Keratinocyte (primary cell): ENCODE measurements at regions not wholly inside any gene's neighbourhood (a gene's known extent, or its start where the extent isn't known, plus 50 kb on each side); places are given as distances from the start of the nearest gene placed in this dataset.

Experiments used
- DNase-seq: peaks from one replicate; pipeline ENCODE4 v3.0.0-alpha.2; 2011; ENCODE audit warnings: low read depth, missing footprints, low spot score
- FAIRE-seq: peaks from 2 replicates; lab custom pipeline; 2011; peaks lifted over from hg19 to GRCh38; lab: Jason Lieb, UNC
- H2AFZ ChIP-seq: 2 replicates; pipeline ENCODE4 v1.6.0; 2012; ENCODE audit warnings: low read length, control low read depth, inconsistent platforms; ENCODE audit not compliant: control insufficient read depth
- H3K27ac ChIP-seq: 2 replicates; pipeline ENCODE4 v1.5.1; 2011; ENCODE audit warnings: low read length; ENCODE audit not compliant: control insufficient read depth, insufficient read depth
- H3K27me3 ChIP-seq: 3 replicates; pipeline ENCODE4 v1.6.0; 2011; ENCODE audit warnings: low read length; ENCODE audit not compliant: control insufficient read depth, insufficient read depth; ENCODE audit errors: extremely low read depth
- H3K36me3 ChIP-seq, 2 experiments: 2 replicates in 1 of 2; 3 replicates in 1 of 2; pipeline ENCODE4 v1.5.1; 2011; ENCODE audit warnings: low read length in 2 of 2, mild to moderate bottlenecking in 1 of 2; ENCODE audit not compliant: control insufficient read depth in 2 of 2, insufficient read depth in 2 of 2; ENCODE audit errors: extremely low read depth in 1 of 2
- H3K4me1 ChIP-seq: 3 replicates; pipeline ENCODE4 v1.5.1; 2011; ENCODE audit warnings: low read length; ENCODE audit not compliant: control insufficient read depth, insufficient read depth; ENCODE audit errors: extremely low read depth
- H3K4me2 ChIP-seq: 3 replicates; pipeline ENCODE4 v1.6.0; 2011; ENCODE audit warnings: low read depth, low read length; ENCODE audit not compliant: control insufficient read depth, insufficient read depth; ENCODE audit errors: extremely low read depth
- H3K4me3 ChIP-seq, 3 experiments: fragments of 200-600 bp in 1 of 3; sonication (generic) in 1 of 3; 2 replicates in 2 of 3; 3 replicates in 1 of 3; pipeline ENCODE4 v1.5.1; 2011 to 2016; ENCODE audit warnings: low read length in 3 of 3, mild to moderate bottlenecking in 3 of 3, control low read depth in 2 of 3, inconsistent platforms in 1 of 3, low read depth in 1 of 3, mixed read lengths in 1 of 3, mixed run types in 1 of 3, moderate library complexity in 1 of 3; ENCODE audit not compliant: control insufficient read depth in 2 of 3, insufficient read depth in 2 of 3; ENCODE audit errors: extremely low read depth in 1 of 3
- H3K79me2 ChIP-seq: 2 replicates; pipeline ENCODE4 v1.6.0; 2012; ENCODE audit warnings: low read length; ENCODE audit not compliant: control insufficient read depth, insufficient read depth
- H3K9ac ChIP-seq: 3 replicates; pipeline ENCODE4 v1.6.0; 2011; ENCODE audit warnings: low read length; ENCODE audit not compliant: control insufficient read depth, insufficient read depth; ENCODE audit errors: extremely low read depth
- H3K9me1 ChIP-seq: 3 replicates; pipeline ENCODE4 v1.6.0; 2011; ENCODE audit warnings: low read length; ENCODE audit not compliant: control insufficient read depth, insufficient read depth; ENCODE audit errors: extremely low read depth
- H3K9me3 ChIP-seq: 2 replicates; pipeline ENCODE4 v1.5.1; 2012; ENCODE audit warnings: low read depth, low read length; ENCODE audit not compliant: control insufficient read depth
- H4K20me1 ChIP-seq: 3 replicates; pipeline ENCODE4 v1.6.0; 2011; ENCODE audit warnings: low read length; ENCODE audit not compliant: control insufficient read depth, insufficient read depth; ENCODE audit errors: extremely low read depth
- EZH2 ChIP-seq: IDR thresholded peaks from one replicate; pipeline ENCODE4 v1.6.1; 2012; ENCODE audit warnings: inconsistent platforms, mild to moderate bottlenecking, low read length, moderate library complexity
- dilution Hi-C: fragments of 300-500 bp; cut with MboI; formaldehyde crosslinking; loops from one replicate; pipeline ENCODE4 v1.7.0; 2020; ENCODE audit warnings: low sequenced_read_pairs; ENCODE audit not compliant: extremely low pct_ligation_motif_present
- TF ChIP-seq, protein P1 (sequence below), 3 experiments: IDR thresholded peaks in 1 of 3; conservative IDR thresholded peaks in 1 of 3; optimal IDR thresholded peaks in 1 of 3; 2 replicates in 2 of 3; 3 replicates in 1 of 3; pipeline versions ENCODE3 to v1.5.1; 2011; ENCODE audit warnings: low read length in 3 of 3, mild to moderate bottlenecking in 3 of 3, moderate library complexity in 2 of 3, control low read depth in 1 of 3, inconsistent platforms in 1 of 3; ENCODE audit not compliant: insufficient read depth in 2 of 3; ENCODE audit errors: extremely low read depth in 1 of 3

DNA sequence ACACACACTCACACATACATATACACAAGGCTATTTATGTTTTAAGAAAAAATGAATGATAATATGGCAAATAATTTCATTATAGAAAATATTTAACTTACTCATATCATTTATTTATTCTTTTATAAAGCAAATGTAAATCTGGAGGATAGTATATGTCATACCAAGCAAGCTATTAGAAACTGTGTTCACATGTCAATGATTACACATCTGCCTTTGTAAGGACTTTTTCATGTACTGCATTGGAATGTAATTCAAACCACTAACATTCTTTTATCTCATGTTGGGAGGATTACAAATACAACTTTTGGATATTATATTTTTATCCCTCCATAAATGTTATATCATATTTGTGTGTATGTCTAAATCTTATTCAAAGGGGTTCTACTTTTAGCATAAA, 1887.4 kb downstream of the NCAM2 start:
- Histone ChIP-seq H3K4me3 (no peak overlapping the region), H3K4me1 (no peaks in the 10 kb centered on the region), H3K9me1 (no peaks in the 10 kb centered on the region), H3K27me3 (no peaks in the 10 kb centered on the region), H3K27ac (no peak overlapping the region), H3K9me3 (no peaks in the 10 kb centered on the region), H2AFZ (no peak overlapping the region), H3K9ac (no peak overlapping the region), H4K20me1 (no peaks in the 10 kb centered on the region), H3K36me3 (no peaks in the 10 kb centered on the region), H3K4me2 (no peak overlapping the region), H3K79me2 (no peaks in the 10 kb centered on the region)
- no peak for FAIRE-seq
- dilution Hi-C loops = no loop called here
- no peak for TF ChIP-seq EZH2
- TF ChIP-seq, protein P1, sequence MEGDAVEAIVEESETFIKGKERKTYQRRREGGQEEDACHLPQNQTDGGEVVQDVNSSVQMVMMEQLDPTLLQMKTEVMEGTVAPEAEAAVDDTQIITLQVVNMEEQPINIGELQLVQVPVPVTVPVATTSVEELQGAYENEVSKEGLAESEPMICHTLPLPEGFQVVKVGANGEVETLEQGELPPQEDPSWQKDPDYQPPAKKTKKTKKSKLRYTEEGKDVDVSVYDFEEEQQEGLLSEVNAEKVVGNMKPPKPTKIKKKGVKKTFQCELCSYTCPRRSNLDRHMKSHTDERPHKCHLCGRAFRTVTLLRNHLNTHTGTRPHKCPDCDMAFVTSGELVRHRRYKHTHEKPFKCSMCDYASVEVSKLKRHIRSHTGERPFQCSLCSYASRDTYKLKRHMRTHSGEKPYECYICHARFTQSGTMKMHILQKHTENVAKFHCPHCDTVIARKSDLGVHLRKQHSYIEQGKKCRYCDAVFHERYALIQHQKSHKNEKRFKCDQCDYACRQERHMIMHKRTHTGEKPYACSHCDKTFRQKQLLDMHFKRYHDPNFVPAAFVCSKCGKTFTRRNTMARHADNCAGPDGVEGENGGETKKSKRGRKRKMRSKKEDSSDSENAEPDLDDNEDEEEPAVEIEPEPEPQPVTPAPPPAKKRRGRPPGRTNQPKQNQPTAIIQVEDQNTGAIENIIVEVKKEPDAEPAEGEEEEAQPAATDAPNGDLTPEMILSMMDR (optimal IDR thresholded peaks at IDR 0.05 in 1 of 3, IDR thresholded peaks at IDR 0.05 in 1 of 3, conservative IDR thresholded peaks at IDR 0.05 in 1 of 3; ENCODE audit: extremely low read depth in 1 of 3, insufficient read depth in 2 of 3, low read length in 3 of 3) = no peak
- DNase-seq = no peak

DNA sequence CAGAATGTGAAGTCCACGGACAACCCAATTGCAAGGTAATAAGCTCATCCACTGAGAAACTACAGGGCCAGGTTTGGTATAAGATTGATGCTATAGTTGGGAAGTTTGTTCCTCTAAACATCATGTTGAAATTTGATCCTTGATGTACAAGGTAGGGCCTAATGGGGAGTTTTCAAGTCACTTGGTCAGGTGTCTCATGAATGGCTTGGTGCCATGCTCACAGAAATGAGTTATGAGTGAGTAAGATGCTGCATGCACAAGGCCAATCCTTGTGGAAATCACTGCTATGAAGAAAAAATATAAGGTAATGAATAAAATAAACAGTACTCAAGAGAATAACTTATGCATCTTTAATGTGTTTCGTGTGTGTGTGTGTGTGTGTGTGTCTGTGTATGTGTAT, 1891.2 kb downstream of the NCAM2 start:
- H3K27ac ChIP-seq = no peak overlapping the region
- H3K4me2 ChIP-seq = no peak overlapping the region
- dilution Hi-C loops = no loop called here
- TF ChIP-seq, protein P1 (optimal IDR thresholded peaks at IDR 0.05 in 1 of 3, IDR thresholded peaks at IDR 0.05 in 1 of 3, conservative IDR thresholded peaks at IDR 0.05 in 1 of 3; ENCODE audit: extremely low read depth in 1 of 3, insufficient read depth in 2 of 3, low read length in 3 of 3) = no peak
- TF ChIP-seq EZH2 = no peak
- no peaks in the 10 kb centered on the region for H3K9me1 ChIP-seq
- no peaks in the 10 kb centered on the region for H3K79me2 ChIP-seq
- peaks cover 2% of the 10 kb centered on the region for H3K9me3 ChIP-seq
- FAIRE-seq (no peak), DNase-seq (no peak)
- H3K4me3 ChIP-seq = no peak overlapping the region
- H3K36me3 ChIP-seq = no peaks in the 10 kb centered on the region
- H3K27me3 ChIP-seq = no peaks in the 10 kb centered on the region
- no peak overlapping the region for H3K9ac ChIP-seq
- no peak overlapping the region for H2AFZ ChIP-seq
- no peaks in the 10 kb centered on the region for H4K20me1 ChIP-seq
- no peaks in the 10 kb centered on the region for H3K4me1 ChIP-seq
